Liver (tissue), 3 donors: ENCODE measurements at regions not wholly inside any gene's neighbourhood (a gene's known extent, or its start where the extent isn't known, plus 50 kb on each side); places are given as distances from the start of the nearest gene placed in this dataset.

Experiments
- FOXA1 ChIP-seq: IDR thresholded peaks from 2 replicates; pipeline ENCODE4 v1.6.1; 2016; ENCODE audit warnings: antibody characterized with exemption
- JUND ChIP-seq, 2 donors: IDR thresholded peaks; 2 replicates each; pipeline ENCODE4 v1.6.1; 2016; ENCODE audit warnings: antibody characterized with exemption in 2 of 2
- RXRA ChIP-seq, 2 donors: IDR thresholded peaks; 2 replicates each; pipeline ENCODE4 v1.6.1; 2017 to 2018; ENCODE audit warnings: antibody characterized with exemption in 2 of 2, mild to moderate bottlenecking in 1 of 2
- SP1 ChIP-seq: IDR thresholded peaks from 2 replicates; pipeline ENCODE4 v1.6.1; 2018; ENCODE audit warnings: antibody characterized with exemption, mild to moderate bottlenecking
- TAF1 ChIP-seq: conservative IDR thresholded peaks from 2 replicates; pipeline ENCODE4 v1.6.1; 2016; ENCODE audit warnings: antibody characterized with exemption, mild to moderate bottlenecking
- TF ChIP-seq, protein P1 (sequence below): fragments of 150-350 bp; IDR thresholded peaks from 2 replicates; pipeline ENCODE4 v1.5.1; 2017; ENCODE audit warnings: improper control_type of control experiment, low read depth, low read length; ENCODE audit not compliant: missing input control
- TF ChIP-seq, protein P2 (sequence below): IDR thresholded peaks from 2 replicates; pipeline ENCODE4 v1.6.1; 2016; ENCODE audit warnings: antibody characterized with exemption, mild to moderate bottlenecking
- donor health status: healthy.
- donor health status: healthy.

DNA sequence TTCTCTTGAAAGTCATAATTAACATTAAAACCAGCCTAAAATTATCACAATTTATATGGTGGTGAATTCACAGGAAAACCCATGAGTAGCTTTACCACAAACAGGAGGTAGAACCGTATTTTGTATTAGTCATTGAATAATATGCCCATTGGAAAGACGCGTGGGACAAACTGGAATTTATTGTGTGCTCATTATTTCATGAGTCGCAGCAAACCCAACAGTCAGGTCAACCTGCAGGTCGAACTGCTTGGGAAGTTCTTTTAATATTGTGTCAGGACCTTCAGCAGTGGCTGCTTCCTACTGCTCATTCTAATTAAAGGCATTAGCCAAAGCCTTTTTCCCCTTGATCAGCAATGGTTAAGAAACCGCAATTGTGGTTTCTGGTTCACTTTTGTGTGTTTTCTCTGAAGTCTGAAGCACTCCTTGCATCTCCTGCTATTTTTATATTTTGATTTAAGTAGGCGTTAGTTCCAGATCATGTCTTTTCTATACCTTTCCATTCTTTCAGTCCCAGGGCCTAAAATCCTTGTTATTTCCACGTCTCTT is 100.1 kb downstream of the RAB11FIP2 start:
- TF ChIP-seq, protein P1, sequence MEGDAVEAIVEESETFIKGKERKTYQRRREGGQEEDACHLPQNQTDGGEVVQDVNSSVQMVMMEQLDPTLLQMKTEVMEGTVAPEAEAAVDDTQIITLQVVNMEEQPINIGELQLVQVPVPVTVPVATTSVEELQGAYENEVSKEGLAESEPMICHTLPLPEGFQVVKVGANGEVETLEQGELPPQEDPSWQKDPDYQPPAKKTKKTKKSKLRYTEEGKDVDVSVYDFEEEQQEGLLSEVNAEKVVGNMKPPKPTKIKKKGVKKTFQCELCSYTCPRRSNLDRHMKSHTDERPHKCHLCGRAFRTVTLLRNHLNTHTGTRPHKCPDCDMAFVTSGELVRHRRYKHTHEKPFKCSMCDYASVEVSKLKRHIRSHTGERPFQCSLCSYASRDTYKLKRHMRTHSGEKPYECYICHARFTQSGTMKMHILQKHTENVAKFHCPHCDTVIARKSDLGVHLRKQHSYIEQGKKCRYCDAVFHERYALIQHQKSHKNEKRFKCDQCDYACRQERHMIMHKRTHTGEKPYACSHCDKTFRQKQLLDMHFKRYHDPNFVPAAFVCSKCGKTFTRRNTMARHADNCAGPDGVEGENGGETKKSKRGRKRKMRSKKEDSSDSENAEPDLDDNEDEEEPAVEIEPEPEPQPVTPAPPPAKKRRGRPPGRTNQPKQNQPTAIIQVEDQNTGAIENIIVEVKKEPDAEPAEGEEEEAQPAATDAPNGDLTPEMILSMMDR: no peak
- no peak for TF ChIP-seq FOXA1
- TF ChIP-seq TAF1: no peak
- no peak for TF ChIP-seq JUND (IDR thresholded peaks at IDR 0.05)
- TF ChIP-seq RXRA (IDR thresholded peaks at IDR 0.05): no peak
- TF ChIP-seq, protein P2, sequence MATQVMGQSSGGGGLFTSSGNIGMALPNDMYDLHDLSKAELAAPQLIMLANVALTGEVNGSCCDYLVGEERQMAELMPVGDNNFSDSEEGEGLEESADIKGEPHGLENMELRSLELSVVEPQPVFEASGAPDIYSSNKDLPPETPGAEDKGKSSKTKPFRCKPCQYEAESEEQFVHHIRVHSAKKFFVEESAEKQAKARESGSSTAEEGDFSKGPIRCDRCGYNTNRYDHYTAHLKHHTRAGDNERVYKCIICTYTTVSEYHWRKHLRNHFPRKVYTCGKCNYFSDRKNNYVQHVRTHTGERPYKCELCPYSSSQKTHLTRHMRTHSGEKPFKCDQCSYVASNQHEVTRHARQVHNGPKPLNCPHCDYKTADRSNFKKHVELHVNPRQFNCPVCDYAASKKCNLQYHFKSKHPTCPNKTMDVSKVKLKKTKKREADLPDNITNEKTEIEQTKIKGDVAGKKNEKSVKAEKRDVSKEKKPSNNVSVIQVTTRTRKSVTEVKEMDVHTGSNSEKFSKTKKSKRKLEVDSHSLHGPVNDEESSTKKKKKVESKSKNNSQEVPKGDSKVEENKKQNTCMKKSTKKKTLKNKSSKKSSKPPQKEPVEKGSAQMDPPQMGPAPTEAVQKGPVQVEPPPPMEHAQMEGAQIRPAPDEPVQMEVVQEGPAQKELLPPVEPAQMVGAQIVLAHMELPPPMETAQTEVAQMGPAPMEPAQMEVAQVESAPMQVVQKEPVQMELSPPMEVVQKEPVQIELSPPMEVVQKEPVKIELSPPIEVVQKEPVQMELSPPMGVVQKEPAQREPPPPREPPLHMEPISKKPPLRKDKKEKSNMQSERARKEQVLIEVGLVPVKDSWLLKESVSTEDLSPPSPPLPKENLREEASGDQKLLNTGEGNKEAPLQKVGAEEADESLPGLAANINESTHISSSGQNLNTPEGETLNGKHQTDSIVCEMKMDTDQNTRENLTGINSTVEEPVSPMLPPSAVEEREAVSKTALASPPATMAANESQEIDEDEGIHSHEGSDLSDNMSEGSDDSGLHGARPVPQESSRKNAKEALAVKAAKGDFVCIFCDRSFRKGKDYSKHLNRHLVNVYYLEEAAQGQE: no peak
- no peak for TF ChIP-seq SP1
